ENCODE measurements at regions not wholly inside any gene's neighbourhood (a gene's known extent, or its start where the extent isn't known, plus 50 kb on each side); places are given as distances from the start of the nearest gene placed in this dataset.

DNA sequence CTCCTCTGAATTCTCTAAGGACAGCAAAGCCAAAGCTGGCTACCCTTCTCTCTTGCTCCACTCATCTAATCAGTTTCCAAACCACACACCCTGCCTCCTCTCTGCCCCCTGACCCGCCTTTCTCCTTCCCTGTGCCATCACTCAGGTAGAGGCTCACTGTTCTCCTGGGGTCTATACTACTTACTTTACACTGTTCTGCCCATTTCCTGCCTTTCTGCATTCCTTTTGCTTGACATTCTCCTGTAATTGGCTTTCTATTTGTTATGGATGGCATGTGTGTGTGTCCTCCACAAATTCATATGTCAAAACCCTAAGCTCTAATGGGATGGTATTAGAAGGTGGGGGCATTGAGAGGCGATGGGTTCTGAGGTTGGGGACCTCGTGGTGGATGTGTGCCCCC is 675.2 kb upstream of the ID2 start:
- TF ChIP-seq CREB1 (IDR thresholded peaks at IDR 0.05; ENCODE audit: low read depth) (no peak), YY1 (IDR thresholded peaks at IDR 0.05; ENCODE audit: low read depth) (no peak), EGR1 (IDR thresholded peaks at IDR 0.05) (no peak), FOXM1 (IDR thresholded peaks at IDR 0.05; ENCODE audit: borderline replicate concordance, low read depth) (no peak), RAD21 (IDR thresholded peaks at IDR 0.05; ENCODE audit: low read depth) (no peak), TAF1 (IDR thresholded peaks at IDR 0.05; ENCODE audit: low read depth) (no peak), ZBTB7A (IDR thresholded peaks at IDR 0.05; ENCODE audit: low read depth) (no peak)
- TF ChIP-seq, protein P1, sequence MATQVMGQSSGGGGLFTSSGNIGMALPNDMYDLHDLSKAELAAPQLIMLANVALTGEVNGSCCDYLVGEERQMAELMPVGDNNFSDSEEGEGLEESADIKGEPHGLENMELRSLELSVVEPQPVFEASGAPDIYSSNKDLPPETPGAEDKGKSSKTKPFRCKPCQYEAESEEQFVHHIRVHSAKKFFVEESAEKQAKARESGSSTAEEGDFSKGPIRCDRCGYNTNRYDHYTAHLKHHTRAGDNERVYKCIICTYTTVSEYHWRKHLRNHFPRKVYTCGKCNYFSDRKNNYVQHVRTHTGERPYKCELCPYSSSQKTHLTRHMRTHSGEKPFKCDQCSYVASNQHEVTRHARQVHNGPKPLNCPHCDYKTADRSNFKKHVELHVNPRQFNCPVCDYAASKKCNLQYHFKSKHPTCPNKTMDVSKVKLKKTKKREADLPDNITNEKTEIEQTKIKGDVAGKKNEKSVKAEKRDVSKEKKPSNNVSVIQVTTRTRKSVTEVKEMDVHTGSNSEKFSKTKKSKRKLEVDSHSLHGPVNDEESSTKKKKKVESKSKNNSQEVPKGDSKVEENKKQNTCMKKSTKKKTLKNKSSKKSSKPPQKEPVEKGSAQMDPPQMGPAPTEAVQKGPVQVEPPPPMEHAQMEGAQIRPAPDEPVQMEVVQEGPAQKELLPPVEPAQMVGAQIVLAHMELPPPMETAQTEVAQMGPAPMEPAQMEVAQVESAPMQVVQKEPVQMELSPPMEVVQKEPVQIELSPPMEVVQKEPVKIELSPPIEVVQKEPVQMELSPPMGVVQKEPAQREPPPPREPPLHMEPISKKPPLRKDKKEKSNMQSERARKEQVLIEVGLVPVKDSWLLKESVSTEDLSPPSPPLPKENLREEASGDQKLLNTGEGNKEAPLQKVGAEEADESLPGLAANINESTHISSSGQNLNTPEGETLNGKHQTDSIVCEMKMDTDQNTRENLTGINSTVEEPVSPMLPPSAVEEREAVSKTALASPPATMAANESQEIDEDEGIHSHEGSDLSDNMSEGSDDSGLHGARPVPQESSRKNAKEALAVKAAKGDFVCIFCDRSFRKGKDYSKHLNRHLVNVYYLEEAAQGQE (IDR thresholded peaks at IDR 0.05; ENCODE audit: low read depth): no peak
- TF ChIP-seq, protein P2, sequence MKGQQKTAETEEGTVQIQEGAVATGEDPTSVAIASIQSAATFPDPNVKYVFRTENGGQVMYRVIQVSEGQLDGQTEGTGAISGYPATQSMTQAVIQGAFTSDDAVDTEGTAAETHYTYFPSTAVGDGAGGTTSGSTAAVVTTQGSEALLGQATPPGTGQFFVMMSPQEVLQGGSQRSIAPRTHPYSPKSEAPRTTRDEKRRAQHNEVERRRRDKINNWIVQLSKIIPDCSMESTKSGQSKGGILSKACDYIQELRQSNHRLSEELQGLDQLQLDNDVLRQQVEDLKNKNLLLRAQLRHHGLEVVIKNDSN (IDR thresholded peaks at IDR 0.05): no peak
- TF ChIP-seq, protein P3, sequence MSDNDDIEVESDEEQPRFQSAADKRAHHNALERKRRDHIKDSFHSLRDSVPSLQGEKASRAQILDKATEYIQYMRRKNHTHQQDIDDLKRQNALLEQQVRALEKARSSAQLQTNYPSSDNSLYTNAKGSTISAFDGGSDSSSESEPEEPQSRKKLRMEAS (IDR thresholded peaks at IDR 0.05): no peak
